Stomach (tissue), 8 donors: ENCODE measurements at regions not wholly inside any gene's neighbourhood (a gene's known extent, or its start where the extent isn't known, plus 50 kb on each side); places are given as distances from the start of the nearest gene placed in this dataset.

Source experiments
- DNase-seq, 2 donors: peaks; one replicate each; pipeline versions ENCODE4 v3.0.0 to v3.0.0-alpha.2; 2013 to 2019
- H3K27ac ChIP-seq, 5 donors: fragments of 200-600 bp in 4 of 5; sonication (generic) in 4 of 5; one replicate each; pipeline ENCODE4 v1.5.1; 2013 to 2019; ENCODE audit warnings: mild to moderate bottlenecking in 1 of 5, moderate library complexity in 1 of 5
- H3K27me3 ChIP-seq, 3 donors: fragments of 200-600 bp; sonication (generic); one replicate each; pipeline ENCODE4 v1.5.1; 2017 to 2019; ENCODE audit warnings: mixed run types in 1 of 3
- H3K36me3 ChIP-seq, 4 donors: fragments of 200-600 bp; sonication (generic); 1 replicate in 3 of 4; 2 replicates in 1 of 4; pipeline ENCODE4 v1.5.1; 2016 to 2019
- H3K4me1 ChIP-seq, 4 donors: fragments of 200-600 bp; sonication (generic); one replicate each; pipeline ENCODE4 v1.5.1; 2016 to 2019
- H3K4me3 ChIP-seq, 4 donors: fragments of 200-600 bp; sonication (generic) in 3 of 4; one replicate each; pipeline ENCODE4 v1.5.1; 2016 to 2019; ENCODE audit warnings: mild to moderate bottlenecking in 1 of 4
- H3K9me3 ChIP-seq, 4 donors: fragments of 200-600 bp; sonication (generic); one replicate each; pipeline ENCODE4 v1.5.1; 2016 to 2019
- EP300 ChIP-seq: sonication (generic); formaldehyde crosslinking; IDR thresholded peaks from one replicate; pipeline ENCODE4 v1.6.1; 2017; ENCODE audit warnings: antibody characterized with exemption
- POLR2A ChIP-seq, 4 donors: fragments of 450-650 bp; IDR thresholded peaks; one replicate each; pipeline ENCODE4 v1.6.1; 2016; ENCODE audit warnings: antibody characterized with exemption in 4 of 4, control low read depth in 2 of 4, mild to moderate bottlenecking in 1 of 4, moderate library complexity in 1 of 4
- POLR2AphosphoS5 ChIP-seq, 3 donors: sonication (generic); formaldehyde crosslinking; IDR thresholded peaks; one replicate each; pipeline ENCODE4 v1.6.1; 2016; ENCODE audit warnings: antibody characterized with exemption in 3 of 3
- WGBS, 5 donors: extraction: QIAGEN DNeasy Blood & Tissue Kit in 3 of 5; methylation state at CpG; one replicate each; pipeline versions ENCODE4 v1.1.5 to v1.1.7; 2013 to 2018; 5-methylcytosine and 5-hydroxymethylcytosine counted together
- intact Hi-C: fragments of 100-400 bp; cut with DNase I; formaldehyde crosslinking; loops from one replicate; pipeline ENCODE4 v1.15.1; 2023; ENCODE audit warnings: low total_unique reads
- TF ChIP-seq, protein P1 (sequence below), 7 experiments: fragments of 450-650 bp in 4 of 7; fragments of 200-600 bp in 3 of 7; sonication (generic) in 3 of 7; IDR thresholded peaks; one replicate each; pipeline ENCODE4 v1.5.1; 2016 to 2019; ENCODE audit warnings: antibody characterized with exemption in 7 of 7, control low read depth in 2 of 7, mild to moderate bottlenecking in 1 of 7
- donor health status: healthy with polysubstance abuse.
- donor health status: Bipolar disorder and iron deficiency.
- donor health status: healthy.

- H3K9me3 ChIP-seq = no peaks in the 10 kb centered on the region
- 90 to 96% (median 94%) methylated on average over 1 of the region's 1 CpG for WGBS, 5 donors
- intact Hi-C loops = no loop called here
- no peaks in the 10 kb centered on the region for H3K27me3 ChIP-seq
- H3K36me3 ChIP-seq = no peaks in the 10 kb centered on the region
- DNase-seq = peak in 1 of 2 donors; percentile 11
- no peaks in the 10 kb centered on the region for H3K4me1 ChIP-seq
- H3K27ac ChIP-seq = no peak overlapping the region
- H3K4me3 ChIP-seq = no peak overlapping the region
- no peak for TF ChIP-seq EP300
- no peak for TF ChIP-seq POLR2AphosphoS5 (IDR thresholded peaks at IDR 0.05)
- no peak for TF ChIP-seq POLR2A (IDR thresholded peaks at IDR 0.05)
- TF ChIP-seq, protein P1, sequence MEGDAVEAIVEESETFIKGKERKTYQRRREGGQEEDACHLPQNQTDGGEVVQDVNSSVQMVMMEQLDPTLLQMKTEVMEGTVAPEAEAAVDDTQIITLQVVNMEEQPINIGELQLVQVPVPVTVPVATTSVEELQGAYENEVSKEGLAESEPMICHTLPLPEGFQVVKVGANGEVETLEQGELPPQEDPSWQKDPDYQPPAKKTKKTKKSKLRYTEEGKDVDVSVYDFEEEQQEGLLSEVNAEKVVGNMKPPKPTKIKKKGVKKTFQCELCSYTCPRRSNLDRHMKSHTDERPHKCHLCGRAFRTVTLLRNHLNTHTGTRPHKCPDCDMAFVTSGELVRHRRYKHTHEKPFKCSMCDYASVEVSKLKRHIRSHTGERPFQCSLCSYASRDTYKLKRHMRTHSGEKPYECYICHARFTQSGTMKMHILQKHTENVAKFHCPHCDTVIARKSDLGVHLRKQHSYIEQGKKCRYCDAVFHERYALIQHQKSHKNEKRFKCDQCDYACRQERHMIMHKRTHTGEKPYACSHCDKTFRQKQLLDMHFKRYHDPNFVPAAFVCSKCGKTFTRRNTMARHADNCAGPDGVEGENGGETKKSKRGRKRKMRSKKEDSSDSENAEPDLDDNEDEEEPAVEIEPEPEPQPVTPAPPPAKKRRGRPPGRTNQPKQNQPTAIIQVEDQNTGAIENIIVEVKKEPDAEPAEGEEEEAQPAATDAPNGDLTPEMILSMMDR (IDR thresholded peaks at IDR 0.05) = no peak
Observed at GRCh38 chr1:96553811-96554210, 167.8 kb upstream of the PTBP2 start.

DNA sequence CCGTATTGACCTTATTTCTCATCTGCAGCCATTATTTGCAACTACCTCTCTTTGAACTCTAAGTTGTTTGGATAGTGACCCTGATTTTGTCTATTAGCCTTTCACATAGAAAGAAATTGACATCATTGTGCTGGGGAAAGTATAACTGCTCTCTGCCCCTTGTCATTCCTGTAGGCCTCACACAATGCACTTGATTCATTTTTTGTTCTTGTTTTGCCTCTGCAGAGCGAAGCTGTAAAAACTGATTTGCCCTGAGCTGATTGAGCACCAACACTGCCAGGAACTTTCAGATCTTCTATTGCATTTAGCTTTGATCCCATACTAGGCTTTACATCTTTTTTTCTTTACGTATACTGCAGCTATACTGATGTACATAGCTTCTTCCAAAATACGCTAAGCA, 167.2 kb upstream of the PTBP2 start:
- DNase-seq = no peak
- WGBS, 5 donors = 87 to 95% (median 92%) methylated on average over 4 of the region's 4 CpGs
- no peak overlapping the region for H3K27ac ChIP-seq
- no peaks in the 10 kb centered on the region for H3K27me3 ChIP-seq
- intact Hi-C loops = no loop called here
- H3K36me3 ChIP-seq = no peaks in the 10 kb centered on the region
- no peaks in the 10 kb centered on the region for H3K4me1 ChIP-seq
- TF ChIP-seq EP300 (no peak), POLR2AphosphoS5 (IDR thresholded peaks at IDR 0.05) (no peak), POLR2A (IDR thresholded peaks at IDR 0.05) (no peak)
- TF ChIP-seq, protein P1 (IDR thresholded peaks at IDR 0.05) = no peak
- H3K9me3 ChIP-seq = no peaks in the 10 kb centered on the region
- no peak overlapping the region for H3K4me3 ChIP-seq

DNA sequence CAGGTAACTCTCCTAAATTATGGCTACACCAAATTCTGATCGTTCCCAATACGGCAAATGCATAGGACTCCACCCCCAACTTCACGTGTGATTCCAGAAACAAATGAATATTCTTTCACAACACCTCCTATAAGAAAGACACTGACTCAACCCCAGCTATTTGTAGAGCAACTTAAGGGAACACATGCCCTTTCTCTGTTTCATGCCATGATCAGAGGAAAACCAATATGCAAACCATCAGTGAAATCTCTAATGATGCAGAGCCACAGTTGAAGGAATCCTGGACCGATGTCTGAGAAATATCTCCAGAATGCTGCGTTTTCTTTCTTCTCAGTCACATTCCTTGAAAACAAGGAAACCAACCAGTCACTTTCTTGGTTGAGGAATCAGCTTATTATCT, 164.2 kb upstream of the PTBP2 start:
- no peaks in the 10 kb centered on the region for H3K27me3 ChIP-seq
- H3K4me3 ChIP-seq = no peak overlapping the region
- TF ChIP-seq POLR2AphosphoS5 (IDR thresholded peaks at IDR 0.05) = no peak
- TF ChIP-seq EP300 = no peak
- TF ChIP-seq POLR2A (IDR thresholded peaks at IDR 0.05) = no peak
- TF ChIP-seq, protein P1 (IDR thresholded peaks at IDR 0.05) = no peak
- intact Hi-C loops = no loop called here
- peaks cover 0 to 9% (median 0%) of the 10 kb centered on the region in 4 donors for H3K9me3 ChIP-seq
- 86 to 93% (median 91%) methylated on average over 5 of the region's 5 CpGs for WGBS, 5 donors
- no peak for DNase-seq
- no peaks in the 10 kb centered on the region for H3K4me1 ChIP-seq
- H3K27ac ChIP-seq = no peak overlapping the region
- H3K36me3 ChIP-seq = no peaks in the 10 kb centered on the region

- no peaks in the 10 kb centered on the region for H3K36me3 ChIP-seq
- intact Hi-C loops = no loop called here
- TF ChIP-seq POLR2A (IDR thresholded peaks at IDR 0.05) = no peak
- TF ChIP-seq POLR2AphosphoS5 (IDR thresholded peaks at IDR 0.05) = no peak
- no peak for TF ChIP-seq EP300
- TF ChIP-seq, protein P1 (IDR thresholded peaks at IDR 0.05) = no peak
- no peak overlapping the region for H3K27ac ChIP-seq
- 26 to 88% (median 83%) methylated on average over 1 of the region's 1 CpG for WGBS, 5 donors
- H3K9me3 ChIP-seq = peaks cover 0 to 9% (median 0%) of the 10 kb centered on the region in 4 donors
- H3K4me1 ChIP-seq = no peaks in the 10 kb centered on the region
- no peak for DNase-seq
- no peaks in the 10 kb centered on the region for H3K27me3 ChIP-seq
- H3K4me3 ChIP-seq = no peak overlapping the region
Observed at GRCh38 chr1:96558635-96559034, 162.9 kb upstream of the PTBP2 start.
